Astrocyte (in vitro differentiated cells and primary cell): ENCODE measurements at regions not wholly inside any gene's neighbourhood (a gene's known extent, or its start where the extent isn't known, plus 50 kb on each side); places are given as distances from the start of the nearest gene placed in this dataset.

Source experiments
- EZH2 ChIP-seq: IDR thresholded peaks from 2 replicates; pipeline ENCODE4 v1.6.1; 2012; ENCODE audit warnings: mild to moderate bottlenecking, low read length, inconsistent platforms; ENCODE audit not compliant: insufficient read depth
- TF ChIP-seq, protein P1 (sequence below): IDR thresholded peaks from 2 replicates; pipeline ENCODE4 v1.5.1; 2011; ENCODE audit warnings: low read depth, mild to moderate bottlenecking, inconsistent platforms, low read length, moderate library complexity; ENCODE audit not compliant: insufficient read depth

GRCh38 chr3:132232231-132232792 is 84.9 kb upstream of the ACP3 start:
- no peak for TF ChIP-seq EZH2
- TF ChIP-seq, protein P1, sequence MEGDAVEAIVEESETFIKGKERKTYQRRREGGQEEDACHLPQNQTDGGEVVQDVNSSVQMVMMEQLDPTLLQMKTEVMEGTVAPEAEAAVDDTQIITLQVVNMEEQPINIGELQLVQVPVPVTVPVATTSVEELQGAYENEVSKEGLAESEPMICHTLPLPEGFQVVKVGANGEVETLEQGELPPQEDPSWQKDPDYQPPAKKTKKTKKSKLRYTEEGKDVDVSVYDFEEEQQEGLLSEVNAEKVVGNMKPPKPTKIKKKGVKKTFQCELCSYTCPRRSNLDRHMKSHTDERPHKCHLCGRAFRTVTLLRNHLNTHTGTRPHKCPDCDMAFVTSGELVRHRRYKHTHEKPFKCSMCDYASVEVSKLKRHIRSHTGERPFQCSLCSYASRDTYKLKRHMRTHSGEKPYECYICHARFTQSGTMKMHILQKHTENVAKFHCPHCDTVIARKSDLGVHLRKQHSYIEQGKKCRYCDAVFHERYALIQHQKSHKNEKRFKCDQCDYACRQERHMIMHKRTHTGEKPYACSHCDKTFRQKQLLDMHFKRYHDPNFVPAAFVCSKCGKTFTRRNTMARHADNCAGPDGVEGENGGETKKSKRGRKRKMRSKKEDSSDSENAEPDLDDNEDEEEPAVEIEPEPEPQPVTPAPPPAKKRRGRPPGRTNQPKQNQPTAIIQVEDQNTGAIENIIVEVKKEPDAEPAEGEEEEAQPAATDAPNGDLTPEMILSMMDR, result no peak
